Parathyroid adenoma (tissue), 2 donors: ENCODE measurements at regions not wholly inside any gene's neighbourhood (a gene's known extent, or its start where the extent isn't known, plus 50 kb on each side); places are given as distances from the start of the nearest gene placed in this dataset.

Source experiments
- H2AFZ ChIP-seq: fragments of 300-600 bp; sonication (generic); one replicate; pipeline ENCODE4 v1.7.0; 2017; ENCODE audit warnings: antibody characterized with exemption, mild to moderate bottlenecking
- H3K27ac ChIP-seq: fragments of 300-600 bp; sonication (generic); one replicate; pipeline ENCODE4 v1.7.0; 2017
- H3K27me3 ChIP-seq: fragments of 300-600 bp; sonication (generic); one replicate; pipeline ENCODE4 v1.7.0; 2017; ENCODE audit warnings: low read length; ENCODE audit not compliant: control insufficient read depth, insufficient read depth
- H3K36me3 ChIP-seq: fragments of 300-600 bp; sonication (generic); one replicate; pipeline ENCODE4 v1.7.0; 2017; ENCODE audit warnings: low read length; ENCODE audit not compliant: control insufficient read depth, insufficient read depth
- H3K4me1 ChIP-seq: fragments of 300-600 bp; sonication (generic); one replicate; pipeline ENCODE4 v1.7.0; 2017; ENCODE audit warnings: control low read depth
- H3K4me2 ChIP-seq: fragments of 300-600 bp; sonication (generic); one replicate; pipeline ENCODE4 v1.7.0; 2017; ENCODE audit warnings: low read length
- H3K4me3 ChIP-seq: fragments of 300-600 bp; sonication (generic); one replicate; pipeline ENCODE4 v1.7.0; 2017; ENCODE audit warnings: low read depth, low read length
- H3K79me2 ChIP-seq: fragments of 300-600 bp; sonication (generic); one replicate; pipeline ENCODE4 v1.7.0; 2017; ENCODE audit warnings: control low read depth
- H3K9ac ChIP-seq: fragments of 300-600 bp; sonication (generic); one replicate; pipeline ENCODE4 v1.7.0; 2017; ENCODE audit warnings: mild to moderate bottlenecking
- H3K9me3 ChIP-seq: fragments of 300-600 bp; sonication (generic); one replicate; pipeline ENCODE4 v1.7.0; 2017; ENCODE audit warnings: low read length; ENCODE audit not compliant: control insufficient read depth
- TF ChIP-seq, protein P1 (sequence below): fragments of 300-600 bp; sonication (generic); IDR thresholded peaks from one replicate; pipeline ENCODE4 v1.7.0; 2017; ENCODE audit warnings: antibody characterized with exemption, mild to moderate bottlenecking
- donor health status: primary hyperparathyroidism.

DNA sequence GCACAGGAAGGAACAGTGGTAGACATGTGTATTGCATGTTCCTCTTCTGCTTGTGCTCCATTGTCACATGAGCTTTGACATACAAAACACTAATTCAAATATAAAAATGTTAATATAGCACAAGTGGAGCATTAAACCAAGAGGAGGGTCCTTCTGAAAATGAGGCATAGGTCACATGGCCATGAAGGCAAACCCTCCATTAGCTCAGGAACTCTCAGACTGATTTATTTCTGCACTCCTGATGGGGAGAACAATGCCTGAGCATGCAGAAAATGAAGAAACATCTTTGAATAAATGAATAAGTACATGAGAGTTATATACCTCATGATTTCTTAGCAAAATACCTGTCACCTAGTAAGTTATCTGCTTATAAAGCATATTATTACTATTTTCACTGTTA lies 769.2 kb upstream of the EPHA5 start:
- Histone ChIP-seq H2AFZ (no peak overlapping the region), H3K27me3 (no peaks in the 10 kb centered on the region), H3K9ac (no peak overlapping the region), H3K4me3 (no peak overlapping the region), H3K36me3 (no peaks in the 10 kb centered on the region), H3K9me3 (no peaks in the 10 kb centered on the region), H3K27ac (no peak overlapping the region), H3K4me1 (no peaks in the 10 kb centered on the region), H3K79me2 (no peaks in the 10 kb centered on the region), H3K4me2 (no peak overlapping the region)
- TF ChIP-seq, protein P1, sequence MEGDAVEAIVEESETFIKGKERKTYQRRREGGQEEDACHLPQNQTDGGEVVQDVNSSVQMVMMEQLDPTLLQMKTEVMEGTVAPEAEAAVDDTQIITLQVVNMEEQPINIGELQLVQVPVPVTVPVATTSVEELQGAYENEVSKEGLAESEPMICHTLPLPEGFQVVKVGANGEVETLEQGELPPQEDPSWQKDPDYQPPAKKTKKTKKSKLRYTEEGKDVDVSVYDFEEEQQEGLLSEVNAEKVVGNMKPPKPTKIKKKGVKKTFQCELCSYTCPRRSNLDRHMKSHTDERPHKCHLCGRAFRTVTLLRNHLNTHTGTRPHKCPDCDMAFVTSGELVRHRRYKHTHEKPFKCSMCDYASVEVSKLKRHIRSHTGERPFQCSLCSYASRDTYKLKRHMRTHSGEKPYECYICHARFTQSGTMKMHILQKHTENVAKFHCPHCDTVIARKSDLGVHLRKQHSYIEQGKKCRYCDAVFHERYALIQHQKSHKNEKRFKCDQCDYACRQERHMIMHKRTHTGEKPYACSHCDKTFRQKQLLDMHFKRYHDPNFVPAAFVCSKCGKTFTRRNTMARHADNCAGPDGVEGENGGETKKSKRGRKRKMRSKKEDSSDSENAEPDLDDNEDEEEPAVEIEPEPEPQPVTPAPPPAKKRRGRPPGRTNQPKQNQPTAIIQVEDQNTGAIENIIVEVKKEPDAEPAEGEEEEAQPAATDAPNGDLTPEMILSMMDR, result no peak

DNA sequence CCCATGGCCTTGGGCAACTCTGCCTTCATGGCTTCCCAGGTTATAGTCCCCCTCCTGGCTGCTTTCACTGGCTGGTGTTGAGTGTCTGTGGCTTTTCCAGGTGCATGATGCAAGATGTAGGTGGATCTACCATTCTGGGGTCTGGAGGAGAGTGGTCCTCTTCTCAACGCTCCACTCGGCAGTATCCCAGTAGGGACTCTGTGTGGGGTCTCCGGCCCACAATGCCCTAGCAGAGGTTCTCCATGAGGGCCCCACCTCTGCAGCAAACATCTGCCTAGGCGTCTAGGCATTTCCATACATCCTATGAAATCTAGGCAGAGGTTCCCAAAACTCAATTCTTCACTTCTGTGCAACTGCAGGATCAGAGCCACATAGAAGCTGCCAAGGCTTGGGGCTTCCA lies 763.4 kb upstream of the EPHA5 start:
- Histone ChIP-seq H3K4me1 (no peaks in the 10 kb centered on the region), H3K9ac (no peak overlapping the region), H3K27ac (no peak overlapping the region), H3K27me3 (no peaks in the 10 kb centered on the region), H3K36me3 (no peaks in the 10 kb centered on the region), H3K9me3 (no peaks in the 10 kb centered on the region), H2AFZ (no peak overlapping the region), H3K4me2 (no peak overlapping the region), H3K4me3 (no peak overlapping the region), H3K79me2 (no peaks in the 10 kb centered on the region)
- TF ChIP-seq, protein P1, result no peak

DNA sequence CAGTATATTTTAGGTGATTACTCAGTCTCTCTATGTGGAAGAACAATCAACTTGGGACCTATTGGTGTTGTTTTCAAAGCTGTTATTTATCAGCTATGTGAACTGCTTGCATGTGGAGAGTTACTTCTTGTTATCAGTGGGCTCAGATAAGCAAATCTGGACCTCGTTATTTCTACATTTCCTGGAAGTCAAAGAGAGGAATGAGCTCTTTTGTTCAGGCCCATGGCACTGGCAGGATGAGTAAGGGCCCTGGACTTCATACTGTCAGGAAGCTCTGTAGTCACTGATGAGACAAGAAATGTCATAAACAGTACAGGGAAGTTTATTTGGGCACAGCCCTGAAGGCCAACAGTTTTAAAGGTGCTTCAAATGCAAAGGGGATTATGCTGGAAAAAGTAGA lies 760.6 kb upstream of the EPHA5 start:
- TF ChIP-seq, protein P1, result no peak
- H3K9ac ChIP-seq, result no peak overlapping the region
- no peaks in the 10 kb centered on the region for H3K4me1 ChIP-seq
- H3K27ac ChIP-seq, result no peak overlapping the region
- no peaks in the 10 kb centered on the region for H3K79me2 ChIP-seq
- H2AFZ ChIP-seq, result no peak overlapping the region
- no peaks in the 10 kb centered on the region for H3K36me3 ChIP-seq
- no peaks in the 10 kb centered on the region for H3K9me3 ChIP-seq
- no peak overlapping the region for H3K4me3 ChIP-seq
- no peaks in the 10 kb centered on the region for H3K27me3 ChIP-seq
- H3K4me2 ChIP-seq, result no peak overlapping the region

DNA sequence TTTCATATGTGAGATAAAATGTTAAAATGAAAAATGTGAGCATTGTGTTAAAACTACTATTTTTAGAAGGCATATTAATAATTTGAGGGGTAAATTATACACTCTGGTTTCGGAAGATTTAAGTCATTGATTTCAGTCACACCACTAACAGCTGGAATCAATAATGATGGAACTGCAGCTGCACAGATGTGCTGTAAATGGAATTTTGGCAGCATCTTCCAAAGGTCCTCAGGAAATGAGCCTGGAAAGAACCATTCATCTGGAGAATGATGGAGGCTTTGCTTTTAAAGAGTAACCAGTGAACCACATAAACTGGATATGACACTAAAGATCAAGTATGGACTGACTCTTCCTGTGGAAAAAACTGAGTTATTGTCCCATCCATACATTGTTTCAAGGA lies 759.0 kb upstream of the EPHA5 start:
- no peak overlapping the region for H3K4me2 ChIP-seq

DNA sequence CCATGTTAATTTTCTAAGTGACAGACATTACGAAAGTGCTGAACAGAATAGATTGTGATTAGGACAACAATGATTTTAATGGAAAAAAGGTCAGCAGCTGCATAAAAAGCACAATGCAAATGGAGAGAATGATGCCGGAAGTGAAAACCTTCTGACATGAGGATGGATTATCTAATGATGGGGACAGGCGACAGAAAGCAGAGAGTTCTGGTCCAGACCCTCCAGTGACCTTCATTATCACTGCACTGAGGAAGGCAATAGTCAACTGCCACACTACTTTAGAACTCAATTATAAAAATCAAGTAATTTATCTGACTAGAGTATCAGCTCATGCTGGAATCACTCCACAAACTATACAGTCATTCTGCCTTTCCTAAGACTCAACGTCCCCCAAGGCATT lies 746.1 kb upstream of the EPHA5 start:
- Histone ChIP-seq H3K27ac (no peak overlapping the region), H3K36me3 (no peaks in the 10 kb centered on the region), H3K9me3 (no peaks in the 10 kb centered on the region), H3K4me3 (no peak overlapping the region), H3K27me3 (no peaks in the 10 kb centered on the region), H2AFZ (no peak overlapping the region), H3K9ac (no peak overlapping the region), H3K4me2 (no peak overlapping the region), H3K79me2 (no peaks in the 10 kb centered on the region), H3K4me1 (no peaks in the 10 kb centered on the region)
- TF ChIP-seq, protein P1, result no peak

More for the DNA sequence above, 759.0 kb upstream of the EPHA5 start:
- Histone ChIP-seq H3K27ac (no peak overlapping the region), H3K27me3 (no peaks in the 10 kb centered on the region), H2AFZ (no peak overlapping the region), H3K36me3 (no peaks in the 10 kb centered on the region), H3K4me1 (no peaks in the 10 kb centered on the region), H3K4me3 (no peak overlapping the region), H3K9ac (no peak overlapping the region), H3K79me2 (no peaks in the 10 kb centered on the region), H3K9me3 (no peaks in the 10 kb centered on the region)
- TF ChIP-seq, protein P1, result no peak
